ENCODE measurements at regions not wholly inside any gene's neighbourhood (a gene's known extent, or its start where the extent isn't known, plus 50 kb on each side); places are given as distances from the start of the nearest gene placed in this dataset.

DNA sequence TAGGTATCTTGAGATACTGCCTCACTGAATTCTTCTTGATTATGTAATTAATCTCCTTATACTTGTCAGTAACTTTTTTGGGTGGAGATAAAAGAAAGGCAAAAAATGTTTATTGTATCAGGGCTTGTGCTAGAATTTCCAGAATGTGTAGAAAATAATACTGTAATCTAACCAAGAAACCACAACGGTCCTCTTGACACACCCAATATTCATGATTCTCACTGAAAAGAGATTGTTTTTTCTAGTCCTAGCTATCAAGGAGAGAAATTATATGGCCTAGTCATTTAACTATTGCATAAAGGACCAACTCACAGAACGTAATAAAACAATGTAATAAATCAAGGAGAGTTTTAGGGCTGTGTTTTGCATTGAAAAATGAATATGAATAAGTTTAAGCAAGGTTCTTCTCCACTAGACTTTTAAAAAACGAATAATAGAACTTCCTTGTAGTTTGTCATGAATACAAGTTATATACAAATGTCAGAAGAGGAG is 80.0 kb upstream of the STEAP4 start:
- TF ChIP-seq, protein P1, sequence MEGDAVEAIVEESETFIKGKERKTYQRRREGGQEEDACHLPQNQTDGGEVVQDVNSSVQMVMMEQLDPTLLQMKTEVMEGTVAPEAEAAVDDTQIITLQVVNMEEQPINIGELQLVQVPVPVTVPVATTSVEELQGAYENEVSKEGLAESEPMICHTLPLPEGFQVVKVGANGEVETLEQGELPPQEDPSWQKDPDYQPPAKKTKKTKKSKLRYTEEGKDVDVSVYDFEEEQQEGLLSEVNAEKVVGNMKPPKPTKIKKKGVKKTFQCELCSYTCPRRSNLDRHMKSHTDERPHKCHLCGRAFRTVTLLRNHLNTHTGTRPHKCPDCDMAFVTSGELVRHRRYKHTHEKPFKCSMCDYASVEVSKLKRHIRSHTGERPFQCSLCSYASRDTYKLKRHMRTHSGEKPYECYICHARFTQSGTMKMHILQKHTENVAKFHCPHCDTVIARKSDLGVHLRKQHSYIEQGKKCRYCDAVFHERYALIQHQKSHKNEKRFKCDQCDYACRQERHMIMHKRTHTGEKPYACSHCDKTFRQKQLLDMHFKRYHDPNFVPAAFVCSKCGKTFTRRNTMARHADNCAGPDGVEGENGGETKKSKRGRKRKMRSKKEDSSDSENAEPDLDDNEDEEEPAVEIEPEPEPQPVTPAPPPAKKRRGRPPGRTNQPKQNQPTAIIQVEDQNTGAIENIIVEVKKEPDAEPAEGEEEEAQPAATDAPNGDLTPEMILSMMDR (tag by site-specific recombination; IDR thresholded peaks at IDR 0.05), result no peak
- no peak for TF ChIP-seq ZNF776 (tag by site-specific recombination; IDR thresholded peaks at IDR 0.05; ENCODE audit: borderline replicate concordance)
- TF ChIP-seq, protein P2, sequence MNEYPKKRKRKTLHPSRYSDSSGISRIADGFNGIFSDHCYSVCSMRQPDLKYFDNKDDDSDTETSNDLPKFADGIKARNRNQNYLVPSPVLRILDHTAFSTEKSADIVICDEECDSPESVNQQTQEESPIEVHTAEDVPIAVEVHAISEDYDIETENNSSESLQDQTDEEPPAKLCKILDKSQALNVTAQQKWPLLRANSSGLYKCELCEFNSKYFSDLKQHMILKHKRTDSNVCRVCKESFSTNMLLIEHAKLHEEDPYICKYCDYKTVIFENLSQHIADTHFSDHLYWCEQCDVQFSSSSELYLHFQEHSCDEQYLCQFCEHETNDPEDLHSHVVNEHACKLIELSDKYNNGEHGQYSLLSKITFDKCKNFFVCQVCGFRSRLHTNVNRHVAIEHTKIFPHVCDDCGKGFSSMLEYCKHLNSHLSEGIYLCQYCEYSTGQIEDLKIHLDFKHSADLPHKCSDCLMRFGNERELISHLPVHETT (tag by site-specific recombination; IDR thresholded peaks at IDR 0.05), result no peak
